ENCODE measurements at regions not wholly inside any gene's neighbourhood (a gene's known extent, or its start where the extent isn't known, plus 50 kb on each side); places are given as distances from the start of the nearest gene placed in this dataset.

- WGBS (ENCODE audit: insufficient coverage, insufficient replicate concordance, low lambda C conversion rate, missing lambda C conversion rate): 5% methylated on average over 3 of the region's 3 CpGs
- no peaks in the 10 kb centered on the region for H4K20me1 ChIP-seq (ENCODE audit: control insufficient read depth, insufficient read depth)
- DNase-seq (ENCODE audit: low read depth, low spot score) (no peak), ATAC-seq (no peak), FAIRE-seq (no peak)
- no peak overlapping the region for H3K4me2 ChIP-seq (ENCODE audit: control insufficient read depth, insufficient read depth)
- SMC1A ChIA-PET (ENCODE audit: uncharacterized antibody, unreplicated experiment): interaction anchor here (1.2 kb wide), 1 partner anchor 21 kb away, joined by 3 read pairs; no protein-coding TSS in a partner anchor
- BruUV-seq (replicated peaks): no TSS peak
- H2AFZ ChIP-seq (ENCODE audit: control insufficient read depth, low read depth, low read length): no peak overlapping the region
- H3K9ac ChIP-seq (ENCODE audit: control insufficient read depth, insufficient read depth, low read length): no peak overlapping the region
- RAD21 ChIA-PET (ENCODE audit: unreplicated experiment): no interaction called here
- no peaks in the 10 kb centered on the region for H3K79me2 ChIP-seq (ENCODE audit: control insufficient read depth, insufficient read depth, low read length)
- no peak for TF ChIP-seq SUPT20H (IDR thresholded peaks at IDR 0.05; ENCODE audit: borderline replicate concordance, control insufficient read depth, low read depth, low read length)
- no peak for TF ChIP-seq TCF3 (IDR thresholded peaks at IDR 0.05; ENCODE audit: borderline replicate concordance, insufficient read depth, low read depth, low read length)
- intact Hi-C loops (cut with micrococcal nuclease; ENCODE audit: unreplicated experiment) (no loop called here), in situ Hi-C loops (cut with MboI) (no loop called here)
- POLR2A ChIA-PET: no interaction called here
- CTCF ChIA-PET: no interaction called here
- no peaks in the 10 kb centered on the region for H3K9me3 ChIP-seq (replicated peaks; ENCODE audit: control insufficient read depth, insufficient read depth, low read length)
- H3K27me3 ChIP-seq (replicated peaks in 1 of 2; ENCODE audit: control insufficient read depth in 2 of 2, insufficient read depth in 2 of 2, low read length in 1 of 2): no peaks in the 10 kb centered on the region; a peak in 3 of 4 replicates
- H3K4me3 ChIP-seq: no peak overlapping the region
- H3K27ac ChIP-seq (ENCODE audit: control insufficient read depth, insufficient read depth): no peak overlapping the region
- H3K4me1 ChIP-seq (ENCODE audit: control insufficient read depth, insufficient read depth, low read length): no peaks in the 10 kb centered on the region
- H3K36me3 ChIP-seq (ENCODE audit: control insufficient read depth in 2 of 2, insufficient read depth in 2 of 2, low read length in 1 of 2): no peaks in the 10 kb centered on the region
These were observed 426.0 kb upstream of the SULF2 start for GRCh38 chr20:48211238-48211637.

DNA sequence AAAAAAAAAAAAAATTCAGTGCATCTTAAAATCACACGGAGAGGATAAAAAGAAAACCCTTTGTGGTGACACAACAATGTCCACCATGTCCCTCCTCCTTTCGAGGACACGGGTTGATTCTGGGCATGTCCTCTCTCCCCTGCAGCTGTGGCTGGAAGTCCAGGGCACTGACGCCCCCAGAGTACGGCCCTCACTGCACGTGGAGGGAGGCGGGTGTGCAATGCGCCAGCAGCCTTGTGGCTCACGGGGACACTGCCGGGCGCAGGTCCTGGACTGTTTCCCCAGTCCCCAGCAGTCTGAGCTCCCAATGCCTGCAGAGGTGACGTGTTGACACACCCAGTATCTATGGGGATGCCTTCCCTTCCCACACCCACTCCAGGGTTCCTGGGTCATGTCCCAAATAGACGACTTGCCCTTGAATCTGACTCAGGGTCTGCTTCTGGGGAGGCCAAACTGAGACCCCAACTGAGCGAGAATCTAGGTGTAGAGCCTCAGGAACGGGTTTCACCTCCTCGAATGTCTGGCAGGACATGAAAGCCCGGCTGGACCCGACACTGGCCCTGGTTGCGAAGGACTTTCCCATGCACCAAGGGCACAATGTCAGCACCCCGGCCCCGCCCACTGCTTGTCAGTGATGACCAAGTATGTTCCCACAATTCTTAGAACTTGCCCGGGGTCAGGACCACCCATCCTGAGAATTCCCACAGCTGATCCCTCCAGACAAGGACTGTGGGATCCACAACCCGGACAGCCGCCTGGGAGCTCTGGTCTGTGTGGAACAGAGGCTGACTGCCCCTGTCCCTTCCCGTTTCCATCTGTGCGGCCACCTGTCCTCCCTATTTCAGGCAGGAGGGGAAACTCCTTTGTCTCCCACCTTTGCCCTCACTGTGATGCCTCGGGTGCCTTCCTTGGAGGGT is 425.1 kb upstream of the SULF2 start:
- Histone ChIP-seq H4K20me1 (ENCODE audit: control insufficient read depth, insufficient read depth) (no peaks in the 10 kb centered on the region), H3K4me2 (ENCODE audit: control insufficient read depth, insufficient read depth) (no peak overlapping the region), H3K4me3 (no peak overlapping the region), H3K36me3 (ENCODE audit: control insufficient read depth in 2 of 2, insufficient read depth in 2 of 2, low read length in 1 of 2) (no peaks in the 10 kb centered on the region), H3K27me3 (replicated peaks in 1 of 2; ENCODE audit: control insufficient read depth in 2 of 2, insufficient read depth in 2 of 2, low read length in 1 of 2) (no peaks in the 10 kb centered on the region; a peak in 3 of 4 replicates), H3K79me2 (ENCODE audit: control insufficient read depth, insufficient read depth, low read length) (no peaks in the 10 kb centered on the region), H3K9ac (ENCODE audit: control insufficient read depth, insufficient read depth, low read length) (no peak overlapping the region), H3K9me3 (replicated peaks; ENCODE audit: control insufficient read depth, insufficient read depth, low read length) (no peaks in the 10 kb centered on the region), H3K27ac (ENCODE audit: control insufficient read depth, insufficient read depth) (no peak overlapping the region), H3K4me1 (ENCODE audit: control insufficient read depth, insufficient read depth, low read length) (no peaks in the 10 kb centered on the region), H2AFZ (ENCODE audit: control insufficient read depth, low read depth, low read length) (no peak overlapping the region)
- RAD21 ChIA-PET (ENCODE audit: unreplicated experiment): no interaction called here
- WGBS (ENCODE audit: insufficient coverage, insufficient replicate concordance, low lambda C conversion rate, missing lambda C conversion rate): 38% methylated on average over 27 of the region's 27 CpGs
- POLR2A ChIA-PET: no interaction called here
- ATAC-seq (no peak), FAIRE-seq (no peak), DNase-seq (ENCODE audit: low read depth, low spot score) (no peak)
- SMC1A ChIA-PET (ENCODE audit: uncharacterized antibody, unreplicated experiment): no interaction called here
- in situ Hi-C loops (cut with MboI) (no loop called here), intact Hi-C loops (cut with micrococcal nuclease; ENCODE audit: unreplicated experiment) (no loop called here)
- no TSS peak for BruUV-seq (replicated peaks)
- CTCF ChIA-PET: no interaction called here
- TF ChIP-seq ZNF24 (IDR thresholded peaks at IDR 0.05) (no peak), JUND (IDR thresholded peaks at IDR 0.05; ENCODE audit: low read depth, low read length) (no peak), BHLHE40 (IDR thresholded peaks at IDR 0.05; ENCODE audit: borderline replicate concordance in 1 of 2, low read depth in 2 of 2, low read length in 1 of 2) (no peak), PKNOX1 (IDR thresholded peaks at IDR 0.05) (no peak)
- TF ChIP-seq, protein P1, sequence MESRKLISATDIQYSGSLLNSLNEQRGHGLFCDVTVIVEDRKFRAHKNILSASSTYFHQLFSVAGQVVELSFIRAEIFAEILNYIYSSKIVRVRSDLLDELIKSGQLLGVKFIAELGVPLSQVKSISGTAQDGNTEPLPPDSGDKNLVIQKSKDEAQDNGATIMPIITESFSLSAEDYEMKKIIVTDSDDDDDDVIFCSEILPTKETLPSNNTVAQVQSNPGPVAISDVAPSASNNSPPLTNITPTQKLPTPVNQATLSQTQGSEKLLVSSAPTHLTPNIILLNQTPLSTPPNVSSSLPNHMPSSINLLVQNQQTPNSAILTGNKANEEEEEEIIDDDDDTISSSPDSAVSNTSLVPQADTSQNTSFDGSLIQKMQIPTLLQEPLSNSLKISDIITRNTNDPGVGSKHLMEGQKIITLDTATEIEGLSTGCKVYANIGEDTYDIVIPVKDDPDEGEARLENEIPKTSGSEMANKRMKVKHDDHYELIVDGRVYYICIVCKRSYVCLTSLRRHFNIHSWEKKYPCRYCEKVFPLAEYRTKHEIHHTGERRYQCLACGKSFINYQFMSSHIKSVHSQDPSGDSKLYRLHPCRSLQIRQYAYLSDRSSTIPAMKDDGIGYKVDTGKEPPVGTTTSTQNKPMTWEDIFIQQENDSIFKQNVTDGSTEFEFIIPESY (IDR thresholded peaks at IDR 0.05): no peak
- TF ChIP-seq, protein P2, sequence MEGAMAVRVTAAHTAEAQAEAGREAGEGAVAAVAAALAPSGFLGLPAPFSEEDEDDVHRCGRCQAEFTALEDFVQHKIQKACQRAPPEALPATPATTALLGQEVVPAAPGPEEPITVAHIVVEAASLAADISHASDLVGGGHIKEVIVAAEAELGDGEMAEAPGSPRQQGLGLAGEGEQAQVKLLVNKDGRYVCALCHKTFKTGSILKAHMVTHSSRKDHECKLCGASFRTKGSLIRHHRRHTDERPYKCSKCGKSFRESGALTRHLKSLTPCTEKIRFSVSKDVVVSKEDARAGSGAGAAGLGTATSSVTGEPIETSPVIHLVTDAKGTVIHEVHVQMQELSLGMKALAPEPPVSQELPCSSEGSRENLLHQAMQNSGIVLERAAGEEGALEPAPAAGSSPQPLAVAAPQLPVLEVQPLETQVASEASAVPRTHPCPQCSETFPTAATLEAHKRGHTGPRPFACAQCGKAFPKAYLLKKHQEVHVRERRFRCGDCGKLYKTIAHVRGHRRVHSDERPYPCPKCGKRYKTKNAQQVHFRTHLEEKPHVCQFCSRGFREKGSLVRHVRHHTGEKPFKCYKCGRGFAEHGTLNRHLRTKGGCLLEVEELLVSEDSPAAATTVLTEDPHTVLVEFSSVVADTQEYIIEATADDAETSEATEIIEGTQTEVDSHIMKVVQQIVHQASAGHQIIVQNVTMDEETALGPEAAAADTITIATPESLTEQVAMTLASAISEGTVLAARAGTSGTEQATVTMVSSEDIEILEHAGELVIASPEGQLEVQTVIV (IDR thresholded peaks at IDR 0.05; ENCODE audit: borderline replicate concordance, partially characterized antibody): no peak
